Endothelial cell of umbilical vein (primary cell): ENCODE measurements at regions not wholly inside any gene's neighbourhood (a gene's known extent, or its start where the extent isn't known, plus 50 kb on each side); places are given as distances from the start of the nearest gene placed in this dataset.

Experiments
- BruUV-seq: library from RNA; stranded (reverse); fragments of 400-500 nt; replicated peaks from 2 replicates; lab custom pipeline; 2021; lab: Mats Ljungman, UMichigan
- CTCF ChIA-PET: fragments of 300-600, 350-600 bp; sonication (Branson Sonifier 250); formaldehyde crosslinking; loops from one replicate; lab custom pipeline; 2021; ENCODE audit warnings: antibody characterized with exemption, inconsistent platforms; lab: Charles Lee
- POLR2A ChIA-PET: fragments of 300-600, 350-600 bp; sonication (Branson Sonifier 250); formaldehyde crosslinking; loops from one replicate; lab custom pipeline; 2021; ENCODE audit warnings: antibody characterized with exemption, inconsistent platforms; lab: Charles Lee
- DNase-seq: peaks from one replicate; pipeline ENCODE4 v3.0.0-alpha.2; 2011; ENCODE audit warnings: low read depth, low spot score
- FAIRE-seq: peaks from 2 replicates; lab custom pipeline; 2011; peaks lifted over from hg19 to GRCh38; lab: Jason Lieb, UNC
- H2AFZ ChIP-seq: 2 replicates; pipeline ENCODE4 v1.6.0; 2012; ENCODE audit warnings: low read depth, low read length, control low read depth, inconsistent platforms
- H3K27ac ChIP-seq: 2 replicates; pipeline ENCODE4 v1.5.1; 2011; ENCODE audit warnings: low read depth, mild to moderate bottlenecking, control low read depth, low read length, moderate library complexity; ENCODE audit not compliant: insufficient read depth
- H3K27me3 ChIP-seq, 2 experiments: 2 replicates each; pipeline versions ENCODE4 v1.6.0 to v1.6.1; 2011; ENCODE audit warnings: low read length in 2 of 2, mixed read lengths in 1 of 2; ENCODE audit not compliant: control insufficient read depth in 2 of 2, insufficient read depth in 2 of 2
- H3K36me3 ChIP-seq, 2 experiments: 2 replicates in 1 of 2; 3 replicates in 1 of 2; pipeline ENCODE4 v1.5.1; 2011; ENCODE audit warnings: low read length in 2 of 2, mild to moderate bottlenecking in 1 of 2, moderate library complexity in 1 of 2; ENCODE audit not compliant: control insufficient read depth in 2 of 2, insufficient read depth in 2 of 2; ENCODE audit errors: extremely low read depth in 1 of 2
- H3K4me1 ChIP-seq: 3 replicates; pipeline ENCODE4 v1.5.1; 2011; ENCODE audit warnings: mild to moderate bottlenecking, low read length; ENCODE audit not compliant: control insufficient read depth, insufficient read depth; ENCODE audit errors: extremely low read depth
- H3K4me2 ChIP-seq: 2 replicates; pipeline ENCODE4 v1.6.1; 2011; ENCODE audit warnings: low read length, control low read depth, mixed read lengths; ENCODE audit not compliant: insufficient read depth
- H3K4me3 ChIP-seq, 3 experiments: fragments of 200-600 bp in 1 of 3; sonication (generic), shearing (Covaris generic) in 1 of 3; replicated peaks in 1 of 3; 2 replicates each; pipeline ENCODE4 v1.5.1; 2011 to 2016; ENCODE audit warnings: control low read depth in 3 of 3, low read length in 3 of 3, mild to moderate bottlenecking in 2 of 3, inconsistent platforms in 1 of 3, low read depth in 1 of 3, moderate library complexity in 1 of 3; ENCODE audit not compliant: insufficient read depth in 1 of 3
- H3K79me2 ChIP-seq: 2 replicates; pipeline ENCODE4 v1.6.0; 2012; ENCODE audit warnings: low read length, inconsistent platforms; ENCODE audit not compliant: control insufficient read depth, insufficient read depth
- H3K9ac ChIP-seq: replicated peaks from 2 replicates; pipeline ENCODE3; 2011; ENCODE audit warnings: low read length, control low read depth; ENCODE audit not compliant: insufficient read depth; ENCODE audit errors: extremely low read depth
- H3K9me1 ChIP-seq: replicated peaks from 3 replicates; pipeline ENCODE4 v1.6.0; 2011; ENCODE audit warnings: mild to moderate bottlenecking, low read length; ENCODE audit not compliant: control insufficient read depth, insufficient read depth; ENCODE audit errors: extremely low read depth
- H3K9me3 ChIP-seq: replicated peaks from 2 replicates; pipeline ENCODE4 v1.5.1; 2012; ENCODE audit warnings: low read length, inconsistent platforms; ENCODE audit not compliant: control insufficient read depth, insufficient read depth
- H4K20me1 ChIP-seq: replicated peaks from 2 replicates; pipeline ENCODE3; 2011; ENCODE audit warnings: mild to moderate bottlenecking, low read length; ENCODE audit not compliant: control insufficient read depth, insufficient read depth; ENCODE audit errors: extremely low read depth
- CTCF ChIP-seq, 2 donors: IDR thresholded peaks; 1 replicate in 1 of 2; 2 replicates in 1 of 2; pipeline ENCODE4 v1.5.1; 2011; ENCODE audit warnings: low read length in 2 of 2, mild to moderate bottlenecking in 2 of 2, moderate library complexity in 2 of 2, control low read depth in 1 of 2, inconsistent platforms in 1 of 2, low read depth in 1 of 2; ENCODE audit not compliant: insufficient read depth in 1 of 2; ENCODE audit errors: extremely low read depth in 1 of 2
- EZH2 ChIP-seq: IDR thresholded peaks from 2 replicates; pipeline ENCODE4 v1.6.1; 2012; ENCODE audit warnings: borderline replicate concordance, low read depth, mild to moderate bottlenecking, moderate library complexity, low read length, inconsistent platforms; ENCODE audit not compliant: severe bottlenecking
- FOS ChIP-seq: IDR thresholded peaks from 2 replicates; pipeline ENCODE4 v1.6.1; 2011; ENCODE audit warnings: mild to moderate bottlenecking, low read length, moderate library complexity, borderline replicate concordance; ENCODE audit not compliant: insufficient read depth
- GATA2 ChIP-seq: IDR thresholded peaks from 2 replicates; pipeline ENCODE4 v1.7.0; 2011; ENCODE audit warnings: low read depth, mild to moderate bottlenecking, moderate library complexity, mixed read lengths, low read length; ENCODE audit not compliant: insufficient read length, insufficient read depth
- JUN ChIP-seq: IDR thresholded peaks from 2 replicates; pipeline ENCODE4 v1.6.1; 2011; ENCODE audit warnings: borderline replicate concordance, low read depth; ENCODE audit not compliant: insufficient read length, insufficient read depth
- MAX ChIP-seq: IDR thresholded peaks from 2 replicates; pipeline ENCODE4 v1.6.1; 2011; ENCODE audit not compliant: insufficient read depth, insufficient read length
- MYC ChIP-seq: IDR thresholded peaks from one replicate; pipeline ENCODE4 v1.6.1; 2011; ENCODE audit warnings: mild to moderate bottlenecking, low read depth, low read length
- POLR2A ChIP-seq: IDR thresholded peaks from 2 replicates; pipeline ENCODE4 v1.6.1; 2012; ENCODE audit warnings: low read depth, mild to moderate bottlenecking, control low read depth, low read length
- POLR2AphosphoS5 ChIP-seq: IDR thresholded peaks from 2 replicates; pipeline ENCODE4 v1.6.1; 2012; ENCODE audit warnings: low read depth, mild to moderate bottlenecking, control low read depth, low read length, moderate library complexity; ENCODE audit not compliant: insufficient read depth
- dilution Hi-C: fragments of 300-500 bp; cut with MboI; formaldehyde crosslinking; loops from one replicate; pipeline ENCODE4 v1.15.0; 2019; ENCODE audit warnings: low sequenced_read_pairs; ENCODE audit not compliant: extremely low pct_ligation_motif_present
- intact Hi-C: fragments of 100-400 bp; cut with micrococcal nuclease; formaldehyde crosslinking; loops from one replicate; pipeline ENCODE4 v1.10.0; 2022

- no TSS peak for BruUV-seq
- intact Hi-C loops (no loop called here), dilution Hi-C loops (no loop called here)
- no peak overlapping the region for H3K4me2 ChIP-seq
- POLR2A ChIA-PET: no interaction called here
- no peaks in the 10 kb centered on the region for H3K9me3 ChIP-seq
- no peaks in the 10 kb centered on the region for H3K36me3 ChIP-seq
- no peaks in the 10 kb centered on the region for H3K4me1 ChIP-seq
- no peaks in the 10 kb centered on the region for H4K20me1 ChIP-seq
- H3K27me3 ChIP-seq: peaks cover 0 to 1% of the 10 kb centered on the region in 2 experiments
- DNase-seq (no peak), FAIRE-seq (no peak)
- TF ChIP-seq EZH2: no peak
- TF ChIP-seq FOS: no peak
- TF ChIP-seq MAX: no peak
- no peak for TF ChIP-seq MYC
- no peaks in the 10 kb centered on the region for H3K79me2 ChIP-seq
- CTCF ChIA-PET: interaction anchor here (1.5 kb wide), 1 partner anchor 16 kb away, joined by 3 read pairs; no protein-coding TSS in a partner anchor
- no peak overlapping the region for H2AFZ ChIP-seq
- H3K4me3 ChIP-seq: no peak overlapping the region
- H3K9me1 ChIP-seq: no peaks in the 10 kb centered on the region
- H3K27ac ChIP-seq: no peak overlapping the region
- H3K9ac ChIP-seq: no peak overlapping the region
These were observed 106.4 kb upstream of the EFNA5 start for GRCh38 chr5:107776922-107777740.

GRCh38 chr5:107776506-107776905 is 105.8 kb upstream of the EFNA5 start:
- no peak overlapping the region for H3K4me3 ChIP-seq

More at GRCh38 chr5:107776506-107776905, 105.8 kb upstream of the EFNA5 start:
- dilution Hi-C loops (no loop called here), intact Hi-C loops (no loop called here)
- no TSS peak for BruUV-seq
- Histone ChIP-seq H3K79me2 (no peaks in the 10 kb centered on the region), H3K4me2 (no peak overlapping the region), H3K27me3 (peaks cover 0 to 1% of the 10 kb centered on the region in 2 experiments), H3K27ac (no peak overlapping the region), H4K20me1 (no peaks in the 10 kb centered on the region), H2AFZ (no peak overlapping the region), H3K36me3 (no peaks in the 10 kb centered on the region), H3K9ac (no peak overlapping the region), H3K9me3 (no peaks in the 10 kb centered on the region), H3K9me1 (no peaks in the 10 kb centered on the region), H3K4me1 (no peaks in the 10 kb centered on the region)
- FAIRE-seq (no peak), DNase-seq (no peak)
- ChIA-PET POLR2A (no interaction called here), CTCF (no interaction called here)
- no peak for TF ChIP-seq MAX
- TF ChIP-seq CTCF (IDR thresholded peaks at IDR 0.05; ENCODE audit: extremely low read depth in 1 of 2, insufficient read depth in 1 of 2, low read depth in 1 of 2, low read length in 2 of 2): no peak
- no peak for TF ChIP-seq JUN
- TF ChIP-seq GATA2: no peak
- no peak for TF ChIP-seq FOS
- TF ChIP-seq POLR2A: no peak
- no peak for TF ChIP-seq POLR2AphosphoS5
- no peak for TF ChIP-seq MYC
- TF ChIP-seq EZH2: no peak
